DND-41 (cell line): ENCODE measurements at regions not wholly inside any gene's neighbourhood (a gene's known extent, or its start where the extent isn't known, plus 50 kb on each side); places are given as distances from the start of the nearest gene placed in this dataset.

Experiments
- ATAC-seq: fragments of 200-7000 bp; cut with Tn5 transposase; 3 replicates; pipeline ENCODE4 v1.9.1; 2021; ENCODE audit warnings: low read depth; ENCODE audit not compliant: insufficient read depth
- DNase-seq: peaks from one replicate; pipeline ENCODE4 v3.0.0-alpha.2; 2020
- H2AFZ ChIP-seq: 2 replicates; pipeline ENCODE4 v1.6.0; 2012; ENCODE audit warnings: low read depth, low read length
- H3K27ac ChIP-seq: 2 replicates; pipeline ENCODE4 v1.5.1; 2012; ENCODE audit warnings: low read length, inconsistent platforms
- H3K27me3 ChIP-seq: fragments of 200-600 bp; sonication (generic); 2 replicates; pipeline ENCODE4 v1.6.0; 2012; ENCODE audit warnings: low read length, mild to moderate bottlenecking, inconsistent platforms; ENCODE audit not compliant: insufficient read depth, poor library complexity
- H3K36me3 ChIP-seq: 2 replicates; pipeline ENCODE4 v1.5.1; 2012; ENCODE audit warnings: low read length, inconsistent platforms; ENCODE audit not compliant: insufficient read depth
- H3K4me1 ChIP-seq: 2 replicates; pipeline ENCODE4 v1.5.1; 2012; ENCODE audit warnings: mild to moderate bottlenecking, low read length; ENCODE audit not compliant: insufficient read depth
- H3K4me2 ChIP-seq: 2 replicates; pipeline ENCODE4 v1.6.0; 2012; ENCODE audit warnings: mild to moderate bottlenecking, moderate library complexity, low read length, inconsistent platforms; ENCODE audit not compliant: insufficient read depth
- H3K4me3 ChIP-seq, 2 experiments: fragments of 200-600 bp in 1 of 2; shearing (Covaris generic) in 1 of 2; 2 replicates each; pipeline ENCODE4 v1.5.1; 2012 to 2016; ENCODE audit warnings: inconsistent platforms in 2 of 2, low read length in 2 of 2, mild to moderate bottlenecking in 2 of 2, low read depth in 1 of 2, moderate library complexity in 1 of 2
- H3K79me2 ChIP-seq: 2 replicates; pipeline ENCODE4 v1.6.0; 2012; ENCODE audit warnings: low read length, inconsistent platforms; ENCODE audit not compliant: insufficient read depth
- H3K9ac ChIP-seq: 2 replicates; pipeline ENCODE4 v1.6.0; 2012; ENCODE audit warnings: low read depth, mild to moderate bottlenecking, inconsistent platforms, low read length, moderate library complexity
- H3K9me3 ChIP-seq: 2 replicates; pipeline ENCODE4 v1.5.1; 2012; ENCODE audit warnings: low read length, moderate library complexity, mild to moderate bottlenecking, inconsistent platforms; ENCODE audit not compliant: insufficient read depth, severe bottlenecking
- H4K20me1 ChIP-seq: 2 replicates; pipeline ENCODE4 v1.6.0; 2012; ENCODE audit warnings: low read length; ENCODE audit not compliant: insufficient read depth
- EZH2 ChIP-seq: IDR thresholded peaks from 3 replicates; pipeline ENCODE4 v1.6.1; 2012; ENCODE audit warnings: borderline replicate concordance, low read depth, mild to moderate bottlenecking, moderate library complexity, low read length, inconsistent platforms; ENCODE audit not compliant: severe bottlenecking
- TF ChIP-seq, protein P1 (sequence below): IDR thresholded peaks from 2 replicates; pipeline ENCODE4 v1.5.1; 2012; ENCODE audit warnings: borderline replicate concordance, low read length, moderate library complexity, mild to moderate bottlenecking; ENCODE audit not compliant: poor library complexity, severe bottlenecking; ENCODE audit errors: extremely low read depth

DNA sequence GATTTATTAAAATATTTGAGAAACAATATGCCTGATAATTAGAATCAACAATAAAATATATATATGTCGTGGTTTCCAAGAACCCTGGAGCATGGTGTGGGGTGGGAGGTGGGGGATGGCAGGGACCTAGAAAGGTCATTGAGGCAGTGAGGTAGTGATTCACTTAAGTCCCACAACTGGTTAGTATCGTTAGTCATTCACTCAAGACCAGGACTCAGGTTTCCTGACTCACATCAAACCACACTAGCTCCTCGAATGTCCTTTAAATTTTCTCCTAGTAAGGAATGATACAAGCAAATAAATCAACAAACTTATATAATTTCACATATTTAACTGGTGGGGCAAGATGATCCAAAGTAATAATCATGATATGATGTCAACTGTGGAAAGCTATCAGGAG is 158.8 kb upstream of the AADAT start:
- Histone ChIP-seq H3K9me3 (no peaks in the 10 kb centered on the region), H3K27ac (no peak overlapping the region)

DNA sequence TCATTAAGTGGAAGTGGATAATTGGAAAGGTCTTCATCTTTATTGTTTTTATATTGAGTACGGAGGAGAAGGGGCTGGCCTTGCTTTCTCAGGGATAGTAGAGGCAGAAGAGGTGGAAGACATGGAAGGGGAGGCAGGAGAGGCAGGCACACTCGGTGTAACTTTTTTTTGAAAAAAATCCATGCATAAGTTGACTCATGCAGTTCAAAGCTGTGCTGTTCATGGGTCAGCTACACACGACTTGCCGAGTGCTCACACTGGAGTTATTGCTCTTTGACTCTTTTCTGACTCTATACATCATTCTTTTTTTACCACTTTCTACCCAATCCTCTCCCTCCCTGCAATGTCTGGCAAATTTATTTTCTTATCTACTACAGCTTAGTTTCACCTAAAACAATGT is 158.3 kb upstream of the AADAT start:
- Histone ChIP-seq H3K4me2 (no peak overlapping the region), H2AFZ (no peak overlapping the region), H3K27ac (no peak overlapping the region), H3K36me3 (no peaks in the 10 kb centered on the region), H3K9me3 (no peaks in the 10 kb centered on the region), H3K79me2 (no peaks in the 10 kb centered on the region), H3K27me3 (no peaks in the 10 kb centered on the region), H3K4me3 (no peak overlapping the region), H4K20me1 (no peaks in the 10 kb centered on the region), H3K4me1 (no peaks in the 10 kb centered on the region), H3K9ac (no peak overlapping the region)
- DNase-seq (no peak), ATAC-seq (no peak)
- TF ChIP-seq, protein P1, sequence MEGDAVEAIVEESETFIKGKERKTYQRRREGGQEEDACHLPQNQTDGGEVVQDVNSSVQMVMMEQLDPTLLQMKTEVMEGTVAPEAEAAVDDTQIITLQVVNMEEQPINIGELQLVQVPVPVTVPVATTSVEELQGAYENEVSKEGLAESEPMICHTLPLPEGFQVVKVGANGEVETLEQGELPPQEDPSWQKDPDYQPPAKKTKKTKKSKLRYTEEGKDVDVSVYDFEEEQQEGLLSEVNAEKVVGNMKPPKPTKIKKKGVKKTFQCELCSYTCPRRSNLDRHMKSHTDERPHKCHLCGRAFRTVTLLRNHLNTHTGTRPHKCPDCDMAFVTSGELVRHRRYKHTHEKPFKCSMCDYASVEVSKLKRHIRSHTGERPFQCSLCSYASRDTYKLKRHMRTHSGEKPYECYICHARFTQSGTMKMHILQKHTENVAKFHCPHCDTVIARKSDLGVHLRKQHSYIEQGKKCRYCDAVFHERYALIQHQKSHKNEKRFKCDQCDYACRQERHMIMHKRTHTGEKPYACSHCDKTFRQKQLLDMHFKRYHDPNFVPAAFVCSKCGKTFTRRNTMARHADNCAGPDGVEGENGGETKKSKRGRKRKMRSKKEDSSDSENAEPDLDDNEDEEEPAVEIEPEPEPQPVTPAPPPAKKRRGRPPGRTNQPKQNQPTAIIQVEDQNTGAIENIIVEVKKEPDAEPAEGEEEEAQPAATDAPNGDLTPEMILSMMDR = no peak
- TF ChIP-seq EZH2 = no peak

More for the DNA sequence above, 158.8 kb upstream of the AADAT start:
- Histone ChIP-seq H3K4me3 (no peak overlapping the region), H3K79me2 (no peaks in the 10 kb centered on the region), H2AFZ (no peak overlapping the region), H3K36me3 (no peaks in the 10 kb centered on the region), H4K20me1 (no peaks in the 10 kb centered on the region), H3K27me3 (no peaks in the 10 kb centered on the region), H3K4me2 (no peak overlapping the region), H3K9ac (no peak overlapping the region), H3K4me1 (no peaks in the 10 kb centered on the region)
- TF ChIP-seq, protein P1 = no peak
- TF ChIP-seq EZH2 = no peak
- ATAC-seq = no peak
- DNase-seq = no peak

DNA sequence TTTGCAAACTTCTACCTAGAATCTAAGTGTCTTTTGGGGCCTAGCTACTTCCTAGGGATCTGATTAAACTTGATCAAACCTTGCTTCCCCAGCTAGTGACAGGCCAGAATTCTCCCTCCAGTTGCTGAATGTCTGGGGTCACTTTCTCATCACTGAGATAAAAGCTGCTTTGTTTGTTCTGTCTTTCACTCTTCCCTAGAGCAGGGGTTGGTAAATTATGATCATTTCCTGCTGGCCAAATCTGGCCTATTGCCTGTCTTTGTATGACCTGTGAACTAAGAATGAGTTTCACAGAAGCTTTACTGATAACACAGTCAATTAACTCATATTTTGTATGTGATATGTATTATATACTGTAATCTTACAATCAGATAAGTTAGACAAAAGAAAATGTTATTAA is 157.8 kb upstream of the AADAT start:
- no peaks in the 10 kb centered on the region for H3K9me3 ChIP-seq
- no peaks in the 10 kb centered on the region for H3K27me3 ChIP-seq
- TF ChIP-seq EZH2 = no peak
- TF ChIP-seq, protein P1 = no peak
- no peak for DNase-seq
- no peaks in the 10 kb centered on the region for H3K79me2 ChIP-seq
- no peak overlapping the region for H3K9ac ChIP-seq
- H3K36me3 ChIP-seq = no peaks in the 10 kb centered on the region
- no peak overlapping the region for H3K4me2 ChIP-seq
- no peak overlapping the region for H2AFZ ChIP-seq
- no peak for ATAC-seq
- H3K4me1 ChIP-seq = no peaks in the 10 kb centered on the region
- H3K4me3 ChIP-seq = no peak overlapping the region
- H4K20me1 ChIP-seq = no peaks in the 10 kb centered on the region
- H3K27ac ChIP-seq = no peak overlapping the region
